Endothelial cell of umbilical vein (primary cell): ENCODE measurements at regions not wholly inside any gene's neighbourhood (a gene's known extent, or its start where the extent isn't known, plus 50 kb on each side); places are given as distances from the start of the nearest gene placed in this dataset.

ENCODE experiments used
- BruUV-seq: library from RNA; stranded (reverse); fragments of 400-500 nt; replicated peaks from 2 replicates; lab custom pipeline; 2021; lab: Mats Ljungman, UMichigan
- CTCF ChIA-PET: fragments of 300-600, 350-600 bp; sonication (Branson Sonifier 250); formaldehyde crosslinking; loops from one replicate; lab custom pipeline; 2021; ENCODE audit warnings: antibody characterized with exemption, inconsistent platforms; lab: Charles Lee
- POLR2A ChIA-PET: fragments of 300-600, 350-600 bp; sonication (Branson Sonifier 250); formaldehyde crosslinking; loops from one replicate; lab custom pipeline; 2021; ENCODE audit warnings: antibody characterized with exemption, inconsistent platforms; lab: Charles Lee
- DNase-seq: peaks from one replicate; pipeline ENCODE4 v3.0.0-alpha.2; 2011; ENCODE audit warnings: low read depth, low spot score
- FAIRE-seq: peaks from 2 replicates; lab custom pipeline; 2011; peaks lifted over from hg19 to GRCh38; lab: Jason Lieb, UNC
- H2AFZ ChIP-seq: 2 replicates; pipeline ENCODE4 v1.6.0; 2012; ENCODE audit warnings: low read depth, low read length, control low read depth, inconsistent platforms
- H3K27ac ChIP-seq: 2 replicates; pipeline ENCODE4 v1.5.1; 2011; ENCODE audit warnings: low read depth, mild to moderate bottlenecking, control low read depth, low read length, moderate library complexity; ENCODE audit not compliant: insufficient read depth
- H3K27me3 ChIP-seq, 2 experiments: 2 replicates each; pipeline versions ENCODE4 v1.6.0 to v1.6.1; 2011; ENCODE audit warnings: low read length in 2 of 2, mixed read lengths in 1 of 2; ENCODE audit not compliant: control insufficient read depth in 2 of 2, insufficient read depth in 2 of 2
- H3K36me3 ChIP-seq, 2 experiments: 2 replicates in 1 of 2; 3 replicates in 1 of 2; pipeline ENCODE4 v1.5.1; 2011; ENCODE audit warnings: low read length in 2 of 2, mild to moderate bottlenecking in 1 of 2, moderate library complexity in 1 of 2; ENCODE audit not compliant: control insufficient read depth in 2 of 2, insufficient read depth in 2 of 2; ENCODE audit errors: extremely low read depth in 1 of 2
- H3K4me1 ChIP-seq: 3 replicates; pipeline ENCODE4 v1.5.1; 2011; ENCODE audit warnings: mild to moderate bottlenecking, low read length; ENCODE audit not compliant: control insufficient read depth, insufficient read depth; ENCODE audit errors: extremely low read depth
- H3K4me2 ChIP-seq: 2 replicates; pipeline ENCODE4 v1.6.1; 2011; ENCODE audit warnings: low read length, control low read depth, mixed read lengths; ENCODE audit not compliant: insufficient read depth
- H3K4me3 ChIP-seq, 3 experiments: fragments of 200-600 bp in 1 of 3; sonication (generic), shearing (Covaris generic) in 1 of 3; replicated peaks in 1 of 3; 2 replicates each; pipeline ENCODE4 v1.5.1; 2011 to 2016; ENCODE audit warnings: control low read depth in 3 of 3, low read length in 3 of 3, mild to moderate bottlenecking in 2 of 3, inconsistent platforms in 1 of 3, low read depth in 1 of 3, moderate library complexity in 1 of 3; ENCODE audit not compliant: insufficient read depth in 1 of 3
- H3K79me2 ChIP-seq: 2 replicates; pipeline ENCODE4 v1.6.0; 2012; ENCODE audit warnings: low read length, inconsistent platforms; ENCODE audit not compliant: control insufficient read depth, insufficient read depth
- H3K9ac ChIP-seq: replicated peaks from 2 replicates; pipeline ENCODE3; 2011; ENCODE audit warnings: low read length, control low read depth; ENCODE audit not compliant: insufficient read depth; ENCODE audit errors: extremely low read depth
- H3K9me1 ChIP-seq: replicated peaks from 3 replicates; pipeline ENCODE4 v1.6.0; 2011; ENCODE audit warnings: mild to moderate bottlenecking, low read length; ENCODE audit not compliant: control insufficient read depth, insufficient read depth; ENCODE audit errors: extremely low read depth
- H3K9me3 ChIP-seq: replicated peaks from 2 replicates; pipeline ENCODE4 v1.5.1; 2012; ENCODE audit warnings: low read length, inconsistent platforms; ENCODE audit not compliant: control insufficient read depth, insufficient read depth
- H4K20me1 ChIP-seq: replicated peaks from 2 replicates; pipeline ENCODE3; 2011; ENCODE audit warnings: mild to moderate bottlenecking, low read length; ENCODE audit not compliant: control insufficient read depth, insufficient read depth; ENCODE audit errors: extremely low read depth
- EZH2 ChIP-seq: IDR thresholded peaks from 2 replicates; pipeline ENCODE4 v1.6.1; 2012; ENCODE audit warnings: borderline replicate concordance, low read depth, mild to moderate bottlenecking, moderate library complexity, low read length, inconsistent platforms; ENCODE audit not compliant: severe bottlenecking
- FOS ChIP-seq: IDR thresholded peaks from 2 replicates; pipeline ENCODE4 v1.6.1; 2011; ENCODE audit warnings: mild to moderate bottlenecking, low read length, moderate library complexity, borderline replicate concordance; ENCODE audit not compliant: insufficient read depth
- GATA2 ChIP-seq: IDR thresholded peaks from 2 replicates; pipeline ENCODE4 v1.7.0; 2011; ENCODE audit warnings: low read depth, mild to moderate bottlenecking, moderate library complexity, mixed read lengths, low read length; ENCODE audit not compliant: insufficient read length, insufficient read depth
- JUN ChIP-seq: IDR thresholded peaks from 2 replicates; pipeline ENCODE4 v1.6.1; 2011; ENCODE audit warnings: borderline replicate concordance, low read depth; ENCODE audit not compliant: insufficient read length, insufficient read depth
- MAX ChIP-seq: IDR thresholded peaks from 2 replicates; pipeline ENCODE4 v1.6.1; 2011; ENCODE audit not compliant: insufficient read depth, insufficient read length
- MYC ChIP-seq: IDR thresholded peaks from one replicate; pipeline ENCODE4 v1.6.1; 2011; ENCODE audit warnings: mild to moderate bottlenecking, low read depth, low read length
- POLR2A ChIP-seq: IDR thresholded peaks from 2 replicates; pipeline ENCODE4 v1.6.1; 2012; ENCODE audit warnings: low read depth, mild to moderate bottlenecking, control low read depth, low read length
- POLR2AphosphoS5 ChIP-seq: IDR thresholded peaks from 2 replicates; pipeline ENCODE4 v1.6.1; 2012; ENCODE audit warnings: low read depth, mild to moderate bottlenecking, control low read depth, low read length, moderate library complexity; ENCODE audit not compliant: insufficient read depth
- dilution Hi-C: fragments of 300-500 bp; cut with MboI; formaldehyde crosslinking; loops from one replicate; pipeline ENCODE4 v1.15.0; 2019; ENCODE audit warnings: low sequenced_read_pairs; ENCODE audit not compliant: extremely low pct_ligation_motif_present
- intact Hi-C: fragments of 100-400 bp; cut with micrococcal nuclease; formaldehyde crosslinking; loops from one replicate; pipeline ENCODE4 v1.10.0; 2022
- TF ChIP-seq, protein P1 (sequence below), 2 donors: IDR thresholded peaks; 1 replicate in 1 of 2; 2 replicates in 1 of 2; pipeline ENCODE4 v1.5.1; 2011; ENCODE audit warnings: low read length in 2 of 2, mild to moderate bottlenecking in 2 of 2, moderate library complexity in 2 of 2, control low read depth in 1 of 2, inconsistent platforms in 1 of 2, low read depth in 1 of 2; ENCODE audit not compliant: insufficient read depth in 1 of 2; ENCODE audit errors: extremely low read depth in 1 of 2

GRCh38 chr18:24735624-24736231 is 275.3 kb downstream of the HRH4 start:
- no peaks in the 10 kb centered on the region for H3K9me1 ChIP-seq
- no peaks in the 10 kb centered on the region for H3K79me2 ChIP-seq
- DNase-seq, result no peak
- no peak overlapping the region for H3K4me2 ChIP-seq
- no peak overlapping the region for H3K27ac ChIP-seq
- ChIA-PET CTCF (interaction anchor here (2.0 kb wide), 1 partner anchor 9 kb away, joined by 9 read pairs; no protein-coding TSS in a partner anchor), POLR2A (no interaction called here)
- H3K4me3 ChIP-seq, result no peak overlapping the region
- H3K27me3 ChIP-seq, result peaks cover 13 to 17% of the 10 kb centered on the region in 2 experiments
- no peak overlapping the region for H2AFZ ChIP-seq
- H3K9ac ChIP-seq, result no peak overlapping the region
- no peaks in the 10 kb centered on the region for H3K4me1 ChIP-seq
- dilution Hi-C loops (no loop called here), intact Hi-C loops (no loop called here)
- FAIRE-seq, result peak; percentile 48
- H3K36me3 ChIP-seq, result no peaks in the 10 kb centered on the region
- TF ChIP-seq MYC (no peak), FOS (no peak), JUN (no peak), MAX (no peak), POLR2A (no peak), EZH2 (no peak), GATA2 (no peak), POLR2AphosphoS5 (no peak)
- TF ChIP-seq, protein P1, sequence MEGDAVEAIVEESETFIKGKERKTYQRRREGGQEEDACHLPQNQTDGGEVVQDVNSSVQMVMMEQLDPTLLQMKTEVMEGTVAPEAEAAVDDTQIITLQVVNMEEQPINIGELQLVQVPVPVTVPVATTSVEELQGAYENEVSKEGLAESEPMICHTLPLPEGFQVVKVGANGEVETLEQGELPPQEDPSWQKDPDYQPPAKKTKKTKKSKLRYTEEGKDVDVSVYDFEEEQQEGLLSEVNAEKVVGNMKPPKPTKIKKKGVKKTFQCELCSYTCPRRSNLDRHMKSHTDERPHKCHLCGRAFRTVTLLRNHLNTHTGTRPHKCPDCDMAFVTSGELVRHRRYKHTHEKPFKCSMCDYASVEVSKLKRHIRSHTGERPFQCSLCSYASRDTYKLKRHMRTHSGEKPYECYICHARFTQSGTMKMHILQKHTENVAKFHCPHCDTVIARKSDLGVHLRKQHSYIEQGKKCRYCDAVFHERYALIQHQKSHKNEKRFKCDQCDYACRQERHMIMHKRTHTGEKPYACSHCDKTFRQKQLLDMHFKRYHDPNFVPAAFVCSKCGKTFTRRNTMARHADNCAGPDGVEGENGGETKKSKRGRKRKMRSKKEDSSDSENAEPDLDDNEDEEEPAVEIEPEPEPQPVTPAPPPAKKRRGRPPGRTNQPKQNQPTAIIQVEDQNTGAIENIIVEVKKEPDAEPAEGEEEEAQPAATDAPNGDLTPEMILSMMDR (IDR thresholded peaks at IDR 0.05; ENCODE audit: extremely low read depth in 1 of 2, insufficient read depth in 1 of 2, low read depth in 1 of 2, low read length in 2 of 2), result no peak
- H3K9me3 ChIP-seq, result no peaks in the 10 kb centered on the region
- no peaks in the 10 kb centered on the region for H4K20me1 ChIP-seq
- no TSS peak for BruUV-seq
